Upper lobe of left lung (tissue), 4 donors: ENCODE measurements at regions not wholly inside any gene's neighbourhood (a gene's known extent, or its start where the extent isn't known, plus 50 kb on each side); places are given as distances from the start of the nearest gene placed in this dataset.

Source experiments
- EP300 ChIP-seq, 4 donors: sonication (generic); formaldehyde crosslinking; IDR thresholded peaks; one replicate each; pipeline ENCODE4 v1.5.1; 2017; ENCODE audit warnings: antibody characterized with exemption in 4 of 4, control low read depth in 2 of 4
- POLR2AphosphoS5 ChIP-seq, 2 donors: sonication (generic); formaldehyde crosslinking; IDR thresholded peaks; one replicate each; pipeline ENCODE4 v1.5.1; 2017; ENCODE audit warnings: antibody characterized with exemption in 2 of 2
- TF ChIP-seq, protein P1 (sequence below), 6 experiments: fragments of 450-650 bp in 4 of 6; fragments of 200-600 bp in 2 of 6; sonication (generic) in 2 of 6; IDR thresholded peaks; one replicate each; pipeline ENCODE4 v1.5.1; 2016 to 2019; ENCODE audit warnings: antibody characterized with exemption in 6 of 6

DNA sequence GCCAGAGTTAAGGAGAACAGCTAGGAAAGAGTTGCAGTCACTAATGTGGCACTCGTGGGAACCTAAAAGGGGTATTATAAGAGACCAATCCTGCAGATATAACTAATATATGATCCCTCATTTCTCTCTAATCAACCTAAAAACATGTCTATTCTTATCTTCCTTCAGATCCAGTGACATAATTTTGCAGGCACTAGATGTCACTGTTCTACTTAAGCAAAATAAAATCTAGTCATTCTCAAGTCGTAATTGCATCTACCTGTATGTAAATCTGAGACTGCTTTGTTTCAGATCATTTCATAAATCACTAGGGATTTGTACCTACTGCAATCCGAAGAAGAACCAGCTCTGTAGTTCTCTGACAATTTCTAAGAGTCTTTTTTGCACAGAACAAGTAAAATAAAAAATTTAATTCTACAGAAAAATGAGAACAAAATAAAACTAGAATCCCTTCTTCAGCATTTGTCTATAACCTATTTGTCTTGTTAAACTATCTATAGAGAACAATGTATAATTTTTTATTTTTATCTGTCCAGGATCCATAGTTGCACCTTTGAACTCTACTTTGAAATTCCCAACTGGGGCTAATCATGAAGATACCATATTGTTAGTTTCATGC lies 56.5 kb upstream of the ERBB4 start:
- TF ChIP-seq, protein P1, sequence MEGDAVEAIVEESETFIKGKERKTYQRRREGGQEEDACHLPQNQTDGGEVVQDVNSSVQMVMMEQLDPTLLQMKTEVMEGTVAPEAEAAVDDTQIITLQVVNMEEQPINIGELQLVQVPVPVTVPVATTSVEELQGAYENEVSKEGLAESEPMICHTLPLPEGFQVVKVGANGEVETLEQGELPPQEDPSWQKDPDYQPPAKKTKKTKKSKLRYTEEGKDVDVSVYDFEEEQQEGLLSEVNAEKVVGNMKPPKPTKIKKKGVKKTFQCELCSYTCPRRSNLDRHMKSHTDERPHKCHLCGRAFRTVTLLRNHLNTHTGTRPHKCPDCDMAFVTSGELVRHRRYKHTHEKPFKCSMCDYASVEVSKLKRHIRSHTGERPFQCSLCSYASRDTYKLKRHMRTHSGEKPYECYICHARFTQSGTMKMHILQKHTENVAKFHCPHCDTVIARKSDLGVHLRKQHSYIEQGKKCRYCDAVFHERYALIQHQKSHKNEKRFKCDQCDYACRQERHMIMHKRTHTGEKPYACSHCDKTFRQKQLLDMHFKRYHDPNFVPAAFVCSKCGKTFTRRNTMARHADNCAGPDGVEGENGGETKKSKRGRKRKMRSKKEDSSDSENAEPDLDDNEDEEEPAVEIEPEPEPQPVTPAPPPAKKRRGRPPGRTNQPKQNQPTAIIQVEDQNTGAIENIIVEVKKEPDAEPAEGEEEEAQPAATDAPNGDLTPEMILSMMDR (IDR thresholded peaks at IDR 0.05), result no peak
- TF ChIP-seq EP300 (IDR thresholded peaks at IDR 0.05) (no peak), POLR2AphosphoS5 (IDR thresholded peaks at IDR 0.05) (no peak)
